ENCODE measurements at regions not wholly inside any gene's neighbourhood (a gene's known extent, or its start where the extent isn't known, plus 50 kb on each side); places are given as distances from the start of the nearest gene placed in this dataset.
A peak's percentile ranks its signal among the peaks of the same experiment; 100 is the strongest.

- no peak for TF ChIP-seq ZNF366 (tag by site-specific recombination; conservative IDR thresholded peaks at IDR 0.05)
- peak; percentile 94 for TF ChIP-seq FEZF1 (tag by site-specific recombination; IDR thresholded peaks at IDR 0.05)
- TF ChIP-seq ZNF580 (tag by site-specific recombination; IDR thresholded peaks at IDR 0.05), result peak; percentile 91
- no peak for TF ChIP-seq ZFP3 (tag by site-specific recombination; IDR thresholded peaks at IDR 0.05; ENCODE audit: low read depth)
- TF ChIP-seq INSM2 (tag by site-specific recombination; IDR thresholded peaks at IDR 0.05), result peak; percentile 98
- peak; percentile 72 for TF ChIP-seq ZBTB44 (tag by site-specific recombination; IDR thresholded peaks at IDR 0.05)
- TF ChIP-seq GLIS2 (tag by site-specific recombination; IDR thresholded peaks at IDR 0.05), result peak; percentile 48
- peak; percentile 38; the same call in 1 of the 2 replicates for TF ChIP-seq ZNF518A (tag by site-specific recombination; conservative IDR thresholded peaks at IDR 0.05; ENCODE audit: low read depth)
- no peak for TF ChIP-seq ZNF248 (tag by site-specific recombination; IDR thresholded peaks at IDR 0.05)
- TF ChIP-seq PRDM6 (tag by site-specific recombination; IDR thresholded peaks at IDR 0.05), result peak; percentile 62
- TF ChIP-seq ZSCAN18 (tag by site-specific recombination; IDR thresholded peaks at IDR 0.05), result no peak
- TF ChIP-seq BCL6B (tag by site-specific recombination; IDR thresholded peaks at IDR 0.05), result peak; percentile 62
- TF ChIP-seq ZBTB17 (tag by site-specific recombination; IDR thresholded peaks at IDR 0.05), result peak; percentile 71
- peak; percentile 65; the same call in 1 of the 2 replicates for TF ChIP-seq KLF8 (tag by site-specific recombination; IDR thresholded peaks at IDR 0.05)
- TF ChIP-seq ZNF324 (tag by site-specific recombination; IDR thresholded peaks at IDR 0.05), result peak; percentile 60; the same call in 1 of the 2 replicates
- peak; percentile 66; the same call in 1 of the 2 replicates for TF ChIP-seq ZNF558 (tag by site-specific recombination; IDR thresholded peaks at IDR 0.05)
- peak; percentile 91 for TF ChIP-seq ZNF184 (tag by site-specific recombination; IDR thresholded peaks at IDR 0.05)
- TF ChIP-seq ZNF404 (tag by site-specific recombination; IDR thresholded peaks at IDR 0.05), result no peak
- peak; percentile 98 for TF ChIP-seq TSHZ1 (tag by site-specific recombination; IDR thresholded peaks at IDR 0.05; ENCODE audit: borderline replicate concordance)
- peak; percentile 90 for TF ChIP-seq ZNF629 (tag by site-specific recombination; IDR thresholded peaks at IDR 0.05)
- no peak; the same call in 1 of the 2 replicates for TF ChIP-seq ZNF624 (tag by site-specific recombination; IDR thresholded peaks at IDR 0.05)
- no peak for TF ChIP-seq ZNF768 (tag by site-specific recombination; IDR thresholded peaks at IDR 0.05)
These were observed 173.1 kb upstream of the GALNT2 start (continued) for GRCh38 chr1:229893762-229894444.

Data from HEK293 (cell line).